GM23338 (cell line): ENCODE measurements at regions not wholly inside any gene's neighbourhood (a gene's known extent, or its start where the extent isn't known, plus 50 kb on each side); places are given as distances from the start of the nearest gene placed in this dataset.

ENCODE experiments used
- ATAC-seq: fragments of 200-7000 bp; cut with Tn5 transposase; 3 replicates; pipeline ENCODE4 v1.9.1; 2020
- DNase-seq: peaks from one replicate; pipeline ENCODE4 v3.0.0-alpha.2; 2015; ENCODE audit warnings: low spot score
- H2AFZ ChIP-seq: fragments of 200-600 bp; sonication (generic); 2 replicates; pipeline ENCODE4 v1.8.0; 2016; ENCODE audit warnings: antibody characterized with exemption, mild to moderate bottlenecking, moderate library complexity
- H3F3A ChIP-seq: fragments of 200-600 bp; sonication (generic); replicated peaks from 2 replicates; pipeline ENCODE4 v1.8.0; 2017; ENCODE audit warnings: antibody characterized with exemption, mixed run types, low read depth
- H3K27ac ChIP-seq: fragments of 200-600 bp; sonication (generic); 2 replicates; pipeline ENCODE4 v1.6.1; 2016; ENCODE audit warnings: low read depth
- H3K27me3 ChIP-seq: fragments of 200-600 bp; sonication (generic); 2 replicates; pipeline ENCODE4 v1.8.0; 2016; ENCODE audit warnings: mild to moderate bottlenecking, mixed run types, moderate library complexity; ENCODE audit not compliant: insufficient read depth
- H3K36me3 ChIP-seq: fragments of 200-600 bp; sonication (generic); 2 replicates; pipeline ENCODE4 v1.8.0; 2016; ENCODE audit warnings: mild to moderate bottlenecking; ENCODE audit not compliant: insufficient read depth
- H3K4me1 ChIP-seq: fragments of 200-600 bp; sonication (generic); 2 replicates; pipeline ENCODE4 v1.8.0; 2016; ENCODE audit warnings: mild to moderate bottlenecking, moderate library complexity; ENCODE audit not compliant: insufficient read depth
- H3K4me2 ChIP-seq: fragments of 200-600 bp; sonication (generic); 2 replicates; pipeline ENCODE4 v1.7.1; 2017; ENCODE audit warnings: mixed run types
- H3K4me3 ChIP-seq: fragments of 200-600 bp; sonication (generic); 2 replicates; pipeline ENCODE4 v1.6.1; 2016; ENCODE audit warnings: mixed run types
- H3K79me2 ChIP-seq: fragments of 200-600 bp; sonication (generic); replicated peaks from 2 replicates; pipeline ENCODE4 v1.8.0; 2017; ENCODE audit warnings: mild to moderate bottlenecking; ENCODE audit not compliant: insufficient read depth
- H3K9me2 ChIP-seq: fragments of 200-600 bp; sonication (generic); 2 replicates; pipeline ENCODE4 v1.8.0; 2017; ENCODE audit not compliant: insufficient read depth
- H4K20me1 ChIP-seq: fragments of 200-600 bp; sonication (generic); replicated peaks from 2 replicates; pipeline ENCODE4 v1.8.0; 2017; ENCODE audit warnings: mild to moderate bottlenecking; ENCODE audit not compliant: insufficient read depth
- H3K27ac Mint-ChIP-seq: 2 replicates; pipeline ENCODE4 v1.8.0; 2020; ENCODE audit warnings: inconsistent platforms, mild to moderate bottlenecking, moderate library complexity, mixed read lengths
- H3K27me3 Mint-ChIP-seq: 3 replicates; pipeline ENCODE4 v1.8.0; 2022; ENCODE audit warnings: low read depth, mild to moderate bottlenecking, moderate library complexity, mixed read lengths, inconsistent platforms; ENCODE audit not compliant: insufficient read depth, poor library complexity
- H3K36me3 Mint-ChIP-seq: 3 replicates; pipeline ENCODE4 v1.8.0; 2021; ENCODE audit warnings: low read depth, mild to moderate bottlenecking, inconsistent platforms, moderate library complexity, mixed read lengths
- H3K4me1 Mint-ChIP-seq: 3 replicates; pipeline ENCODE4 v1.8.0; 2020; ENCODE audit warnings: mild to moderate bottlenecking, inconsistent platforms, mixed read lengths
- H3K4me3 Mint-ChIP-seq: 3 replicates; pipeline ENCODE4 v1.8.0; 2021; ENCODE audit warnings: moderate library complexity, mild to moderate bottlenecking, inconsistent platforms, mixed read lengths
- H3K9me3 Mint-ChIP-seq: 3 replicates; pipeline ENCODE4 v1.8.0; 2020; ENCODE audit warnings: moderate library complexity, mild to moderate bottlenecking, inconsistent platforms, mixed read lengths
- CREB1 ChIP-seq: fragments of 250-450 bp; sonication (Bioruptor Pico); IDR thresholded peaks from 2 replicates; pipeline ENCODE4 v1.5.0; 2020; ENCODE audit warnings: low read depth, mild to moderate bottlenecking, moderate library complexity
- EZH2 ChIP-seq: fragments of 200-600 bp; sonication (generic); IDR thresholded peaks from one replicate; pipeline ENCODE4 v1.8.0; 2017; ENCODE audit warnings: antibody characterized with exemption, mild to moderate bottlenecking, low read depth; ENCODE audit not compliant: unreplicated experiment
- EZH2phosphoT487 ChIP-seq: fragments of 200-600 bp; sonication (generic); IDR thresholded peaks from one replicate; pipeline ENCODE4 v1.8.1; 2018; ENCODE audit warnings: antibody characterized with exemption; ENCODE audit not compliant: unreplicated experiment
- JUNB ChIP-seq: IDR thresholded peaks from one replicate; pipeline ENCODE4 v1.6.1; 2016; ENCODE audit warnings: antibody characterized with exemption; ENCODE audit not compliant: unreplicated experiment
- NANOG ChIP-seq: IDR thresholded peaks from 2 replicates; pipeline ENCODE4 v1.6.1; 2016; ENCODE audit warnings: antibody characterized with exemption, borderline replicate concordance
- ZNF331 ChIP-seq: fragments of 250-450 bp; sonication (Bioruptor Pico); IDR thresholded peaks from 2 replicates; pipeline ENCODE4 v1.5.0; 2020; ENCODE audit warnings: low read depth, mild to moderate bottlenecking, moderate library complexity
- ZNF462 ChIP-seq: fragments of 250-450 bp; sonication (Bioruptor Pico); IDR thresholded peaks from 2 replicates; pipeline ENCODE4 v1.5.0; 2020; ENCODE audit warnings: mild to moderate bottlenecking, moderate library complexity
- TF ChIP-seq, protein P1 (sequence below): IDR thresholded peaks from one replicate; pipeline ENCODE4 v1.6.1; 2018; ENCODE audit warnings: antibody characterized with exemption; ENCODE audit not compliant: unreplicated experiment
- TF ChIP-seq, protein P2 (sequence below), 2 experiments: fragments of 200-600 bp in 1 of 2; sonication (generic) in 1 of 2; conservative IDR thresholded peaks; 2 replicates each; pipeline versions ENCODE4 v1.5.1 to v1.6.1; 2016 to 2017; ENCODE audit warnings: antibody characterized with exemption in 2 of 2, low read depth in 2 of 2, mild to moderate bottlenecking in 2 of 2, moderate library complexity in 1 of 2

- no peak for TF ChIP-seq JUNB
- no peak for TF ChIP-seq ZNF462 (CRISPR knock-in tag)
These were observed 242.8 kb downstream of the RASEF start (continued) for GRCh38 chr9:82820186-82820585.

- H3K4me2 ChIP-seq = no peak overlapping the region
- no peak overlapping the region for H3K27ac ChIP-seq
- Mint-ChIP-seq H3K27ac (no peak overlapping the region), H3K9me3 (peaks cover 12% of the 10 kb centered on the region; the same call in 2 of the 3 replicates), H3K4me3 (no peak overlapping the region), H3K27me3 (no peaks in the 10 kb centered on the region), H3K4me1 (no peaks in the 10 kb centered on the region), H3K36me3 (peaks cover 5% of the 10 kb centered on the region; the same call in 1 of the 3 replicates)
- H3K4me1 ChIP-seq = no peaks in the 10 kb centered on the region
- DNase-seq (no peak), ATAC-seq (no peak)
- no peak overlapping the region for H3K4me3 ChIP-seq
- H3K36me3 ChIP-seq = no peaks in the 10 kb centered on the region
- no peaks in the 10 kb centered on the region for H3F3A ChIP-seq
- H3K79me2 ChIP-seq = no peaks in the 10 kb centered on the region
- no peaks in the 10 kb centered on the region for H3K9me2 ChIP-seq
- no peaks in the 10 kb centered on the region for H3K27me3 ChIP-seq
- H4K20me1 ChIP-seq = no peaks in the 10 kb centered on the region
- no peak overlapping the region for H2AFZ ChIP-seq
- TF ChIP-seq, protein P1, sequence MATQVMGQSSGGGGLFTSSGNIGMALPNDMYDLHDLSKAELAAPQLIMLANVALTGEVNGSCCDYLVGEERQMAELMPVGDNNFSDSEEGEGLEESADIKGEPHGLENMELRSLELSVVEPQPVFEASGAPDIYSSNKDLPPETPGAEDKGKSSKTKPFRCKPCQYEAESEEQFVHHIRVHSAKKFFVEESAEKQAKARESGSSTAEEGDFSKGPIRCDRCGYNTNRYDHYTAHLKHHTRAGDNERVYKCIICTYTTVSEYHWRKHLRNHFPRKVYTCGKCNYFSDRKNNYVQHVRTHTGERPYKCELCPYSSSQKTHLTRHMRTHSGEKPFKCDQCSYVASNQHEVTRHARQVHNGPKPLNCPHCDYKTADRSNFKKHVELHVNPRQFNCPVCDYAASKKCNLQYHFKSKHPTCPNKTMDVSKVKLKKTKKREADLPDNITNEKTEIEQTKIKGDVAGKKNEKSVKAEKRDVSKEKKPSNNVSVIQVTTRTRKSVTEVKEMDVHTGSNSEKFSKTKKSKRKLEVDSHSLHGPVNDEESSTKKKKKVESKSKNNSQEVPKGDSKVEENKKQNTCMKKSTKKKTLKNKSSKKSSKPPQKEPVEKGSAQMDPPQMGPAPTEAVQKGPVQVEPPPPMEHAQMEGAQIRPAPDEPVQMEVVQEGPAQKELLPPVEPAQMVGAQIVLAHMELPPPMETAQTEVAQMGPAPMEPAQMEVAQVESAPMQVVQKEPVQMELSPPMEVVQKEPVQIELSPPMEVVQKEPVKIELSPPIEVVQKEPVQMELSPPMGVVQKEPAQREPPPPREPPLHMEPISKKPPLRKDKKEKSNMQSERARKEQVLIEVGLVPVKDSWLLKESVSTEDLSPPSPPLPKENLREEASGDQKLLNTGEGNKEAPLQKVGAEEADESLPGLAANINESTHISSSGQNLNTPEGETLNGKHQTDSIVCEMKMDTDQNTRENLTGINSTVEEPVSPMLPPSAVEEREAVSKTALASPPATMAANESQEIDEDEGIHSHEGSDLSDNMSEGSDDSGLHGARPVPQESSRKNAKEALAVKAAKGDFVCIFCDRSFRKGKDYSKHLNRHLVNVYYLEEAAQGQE = no peak
- TF ChIP-seq NANOG (no peak), EZH2phosphoT487 (no peak), EZH2 (no peak), ZNF331 (CRISPR knock-in tag) (no peak), CREB1 (no peak), JUNB (no peak)
- TF ChIP-seq, protein P2, sequence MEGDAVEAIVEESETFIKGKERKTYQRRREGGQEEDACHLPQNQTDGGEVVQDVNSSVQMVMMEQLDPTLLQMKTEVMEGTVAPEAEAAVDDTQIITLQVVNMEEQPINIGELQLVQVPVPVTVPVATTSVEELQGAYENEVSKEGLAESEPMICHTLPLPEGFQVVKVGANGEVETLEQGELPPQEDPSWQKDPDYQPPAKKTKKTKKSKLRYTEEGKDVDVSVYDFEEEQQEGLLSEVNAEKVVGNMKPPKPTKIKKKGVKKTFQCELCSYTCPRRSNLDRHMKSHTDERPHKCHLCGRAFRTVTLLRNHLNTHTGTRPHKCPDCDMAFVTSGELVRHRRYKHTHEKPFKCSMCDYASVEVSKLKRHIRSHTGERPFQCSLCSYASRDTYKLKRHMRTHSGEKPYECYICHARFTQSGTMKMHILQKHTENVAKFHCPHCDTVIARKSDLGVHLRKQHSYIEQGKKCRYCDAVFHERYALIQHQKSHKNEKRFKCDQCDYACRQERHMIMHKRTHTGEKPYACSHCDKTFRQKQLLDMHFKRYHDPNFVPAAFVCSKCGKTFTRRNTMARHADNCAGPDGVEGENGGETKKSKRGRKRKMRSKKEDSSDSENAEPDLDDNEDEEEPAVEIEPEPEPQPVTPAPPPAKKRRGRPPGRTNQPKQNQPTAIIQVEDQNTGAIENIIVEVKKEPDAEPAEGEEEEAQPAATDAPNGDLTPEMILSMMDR (conservative IDR thresholded peaks at IDR 0.05; ENCODE audit: low read depth in 2 of 2) = no peak
These were observed 233.1 kb downstream of the RASEF start for GRCh38 chr9:82829818-82830217.
